GM12878 (cell line): ENCODE measurements at regions not wholly inside any gene's neighbourhood (a gene's known extent, or its start where the extent isn't known, plus 50 kb on each side); places are given as distances from the start of the nearest gene placed in this dataset.

ENCODE experiments used
- ATAC-seq: fragments of 200-7000 bp; cut with Tn5 transposase; 3 replicates; pipeline ENCODE4 v1.9.1; 2020; ENCODE audit warnings: mild to moderate bottlenecking, moderate library complexity
- BruUV-seq: library from RNA; stranded (reverse); fragments of 400-500 nt; replicated peaks from 2 replicates; lab custom pipeline; 2021; lab: Mats Ljungman, UMichigan
- CTCF ChIA-PET: fragments of 300-600 bp; sonication (Branson Sonifier 250); formaldehyde crosslinking; extraction: SDS; loops from one replicate; lab custom pipeline; 2021; ENCODE audit warnings: inconsistent platforms; lab: Yijun Ruan, JAX
- POLR2A ChIA-PET: fragments of 350-600 bp; formaldehyde crosslinking; extraction: SDS; loops from one replicate; lab custom pipeline; 2021; ENCODE audit warnings: inconsistent platforms; lab: Charles Lee
- RAD21 ChIA-PET: fragments of 300-600 bp; sonication (Branson Sonifier 250); formaldehyde crosslinking; loops from one replicate; lab custom pipeline; 2023; ENCODE audit warnings: antibody characterized with exemption; ENCODE audit not compliant: unreplicated experiment; lab: Charles Lee
- SMC1A ChIA-PET: fragments of 300-600 bp; sonication (Branson Sonifier 250); formaldehyde crosslinking; loops from one replicate; lab custom pipeline; 2023; ENCODE audit not compliant: unreplicated experiment, uncharacterized antibody; lab: Charles Lee
- DNase-seq: peaks from one replicate; pipeline ENCODE4 v3.0.0-alpha.2; 2011; ENCODE audit warnings: low read depth, low spot score
- FAIRE-seq: peaks from 3 replicates; lab custom pipeline; 2011; peaks lifted over from hg19 to GRCh38; lab: Jason Lieb, UNC
- H2AFZ ChIP-seq: 2 replicates; pipeline ENCODE4 v1.6.0; 2011; ENCODE audit warnings: low read depth, low read length, control low read depth; ENCODE audit not compliant: control insufficient read depth
- H3K27ac ChIP-seq: 2 replicates; pipeline ENCODE4 v1.5.1; 2011; ENCODE audit warnings: control low read depth; ENCODE audit not compliant: control insufficient read depth, insufficient read depth
- H3K27me3 ChIP-seq, 2 experiments: replicated peaks in 1 of 2; 2 replicates each; pipeline versions ENCODE4 v1.6.0 to v1.6.1; 2011; ENCODE audit warnings: low read length in 1 of 2; ENCODE audit not compliant: control insufficient read depth in 2 of 2, insufficient read depth in 2 of 2
- H3K36me3 ChIP-seq, 2 experiments: 2 replicates each; pipeline ENCODE4 v1.5.1; 2011; ENCODE audit warnings: low read length in 1 of 2; ENCODE audit not compliant: control insufficient read depth in 2 of 2, insufficient read depth in 2 of 2
- H3K4me1 ChIP-seq: 2 replicates; pipeline ENCODE4 v1.6.1; 2011; ENCODE audit warnings: mild to moderate bottlenecking, low read length, moderate library complexity, mixed read lengths; ENCODE audit not compliant: control insufficient read depth, insufficient read depth
- H3K4me2 ChIP-seq: 2 replicates; pipeline ENCODE4 v1.6.0; 2011; ENCODE audit warnings: control low read depth; ENCODE audit not compliant: control insufficient read depth, insufficient read depth
- H3K4me3 ChIP-seq: fragments of 200-600 bp; sonication (generic); 2 replicates; pipeline ENCODE4 v1.5.1; 2016
- H3K79me2 ChIP-seq: 2 replicates; pipeline ENCODE4 v1.6.0; 2011; ENCODE audit warnings: low read length; ENCODE audit not compliant: control insufficient read depth, insufficient read depth
- H3K9ac ChIP-seq: 2 replicates; pipeline ENCODE4 v1.8.0; 2011; ENCODE audit warnings: low read length, control low read depth, mixed read lengths; ENCODE audit not compliant: control insufficient read depth, insufficient read depth
- H3K9me3 ChIP-seq: replicated peaks from 3 replicates; pipeline ENCODE4 v1.5.1; 2011; ENCODE audit warnings: mild to moderate bottlenecking, low read length; ENCODE audit not compliant: control insufficient read depth, insufficient read depth
- H4K20me1 ChIP-seq: 2 replicates; pipeline ENCODE4 v1.6.0; 2011; ENCODE audit not compliant: control insufficient read depth, insufficient read depth
- CEBPB ChIP-seq, 2 experiments: fragments of 150-350 bp in 1 of 2; IDR thresholded peaks; 2 replicates each; pipeline ENCODE4 v1.6.1; 2012 to 2014; ENCODE audit warnings: low read depth in 2 of 2, low read length in 2 of 2, borderline replicate concordance in 1 of 2, inconsistent platforms in 1 of 2
- EP300 ChIP-seq, 2 experiments: fragments of 150-350 bp in 1 of 2; IDR thresholded peaks; 2 replicates each; pipeline ENCODE4 v1.6.1; 2011 to 2012; ENCODE audit warnings: low read depth in 2 of 2, low read length in 2 of 2, borderline replicate concordance in 1 of 2, improper control_type of control experiment in 1 of 2, inconsistent platforms in 1 of 2; ENCODE audit not compliant: control insufficient read depth in 1 of 2
- ESRRA ChIP-seq: IDR thresholded peaks from 2 replicates; pipeline ENCODE4 v1.6.1; 2012; ENCODE audit warnings: mild to moderate bottlenecking, low read length, improper control_type of control experiment
- JUNB ChIP-seq: IDR thresholded peaks from 2 replicates; pipeline ENCODE4 v1.6.1; 2016; ENCODE audit warnings: antibody characterized with exemption, mild to moderate bottlenecking
- MYC ChIP-seq: IDR thresholded peaks from 2 replicates; pipeline ENCODE4 v1.6.1; 2011; ENCODE audit warnings: mild to moderate bottlenecking, low read length, moderate library complexity, inconsistent platforms; ENCODE audit not compliant: insufficient read depth, insufficient replicate concordance, insufficient read length, severe bottlenecking
- NFYA ChIP-seq: IDR thresholded peaks from 2 replicates; pipeline ENCODE4 v1.6.1; 2011; ENCODE audit warnings: low read depth, mild to moderate bottlenecking, low read length, improper control_type of control experiment, borderline replicate concordance
- NR2C2 ChIP-seq: IDR thresholded peaks from 2 replicates; pipeline ENCODE4 v1.6.1; 2011; ENCODE audit warnings: borderline replicate concordance, low read depth; ENCODE audit not compliant: control insufficient read depth, insufficient read length
- SMAD1 ChIP-seq: fragments of 450-650 bp; IDR thresholded peaks from 2 replicates; pipeline ENCODE4 v1.6.1; 2018; ENCODE audit warnings: mild to moderate bottlenecking, low read depth; ENCODE audit not compliant: partially characterized antibody
- SMC3 ChIP-seq: IDR thresholded peaks from 2 replicates; pipeline ENCODE4 v1.6.1; 2011; ENCODE audit warnings: low read length, improper control_type of control experiment, borderline replicate concordance
- SREBF1 ChIP-seq: IDR thresholded peaks from 2 replicates; pipeline ENCODE4 v1.6.1; 2012; ENCODE audit warnings: mild to moderate bottlenecking, low read length
- STAT1 ChIP-seq: fragments of 450-650 bp; conservative IDR thresholded peaks from 2 replicates; pipeline ENCODE4 v1.6.1; 2014; ENCODE audit warnings: antibody characterized with exemption, mild to moderate bottlenecking
- WGBS: methylation state at CpG from one replicate; pipeline ENCODE4 v1.1.6; 2016; ENCODE audit warnings: low lambda C conversion rate; ENCODE audit not compliant: insufficient replicate concordance, insufficient coverage; ENCODE audit errors: missing lambda C conversion rate; 5-methylcytosine and 5-hydroxymethylcytosine counted together
- in situ Hi-C: fragments of 300-500 bp; cut with MboI; formaldehyde crosslinking; loops from 9 replicates; pipeline ENCODE4 v1.14.3; 2018; ENCODE audit warnings: mixed read lengths
- intact Hi-C: fragments of 100-400 bp; cut with micrococcal nuclease; formaldehyde crosslinking; loops from one replicate; pipeline ENCODE4 v1.14.2; 2022; ENCODE audit not compliant: unreplicated experiment
- TF ChIP-seq, protein P1 (sequence below), 3 experiments: IDR thresholded peaks in 2 of 3; conservative IDR thresholded peaks in 1 of 3; 2 replicates each; pipeline ENCODE4 v1.5.1; 2011; ENCODE audit warnings: low read depth in 3 of 3, low read length in 3 of 3, mild to moderate bottlenecking in 3 of 3, control low read depth in 2 of 3, moderate library complexity in 2 of 3, inconsistent platforms in 1 of 3, mixed read lengths in 1 of 3; ENCODE audit not compliant: control insufficient read depth in 2 of 3, insufficient read depth in 1 of 3; ENCODE audit errors: extremely low read depth in 1 of 3

DNA sequence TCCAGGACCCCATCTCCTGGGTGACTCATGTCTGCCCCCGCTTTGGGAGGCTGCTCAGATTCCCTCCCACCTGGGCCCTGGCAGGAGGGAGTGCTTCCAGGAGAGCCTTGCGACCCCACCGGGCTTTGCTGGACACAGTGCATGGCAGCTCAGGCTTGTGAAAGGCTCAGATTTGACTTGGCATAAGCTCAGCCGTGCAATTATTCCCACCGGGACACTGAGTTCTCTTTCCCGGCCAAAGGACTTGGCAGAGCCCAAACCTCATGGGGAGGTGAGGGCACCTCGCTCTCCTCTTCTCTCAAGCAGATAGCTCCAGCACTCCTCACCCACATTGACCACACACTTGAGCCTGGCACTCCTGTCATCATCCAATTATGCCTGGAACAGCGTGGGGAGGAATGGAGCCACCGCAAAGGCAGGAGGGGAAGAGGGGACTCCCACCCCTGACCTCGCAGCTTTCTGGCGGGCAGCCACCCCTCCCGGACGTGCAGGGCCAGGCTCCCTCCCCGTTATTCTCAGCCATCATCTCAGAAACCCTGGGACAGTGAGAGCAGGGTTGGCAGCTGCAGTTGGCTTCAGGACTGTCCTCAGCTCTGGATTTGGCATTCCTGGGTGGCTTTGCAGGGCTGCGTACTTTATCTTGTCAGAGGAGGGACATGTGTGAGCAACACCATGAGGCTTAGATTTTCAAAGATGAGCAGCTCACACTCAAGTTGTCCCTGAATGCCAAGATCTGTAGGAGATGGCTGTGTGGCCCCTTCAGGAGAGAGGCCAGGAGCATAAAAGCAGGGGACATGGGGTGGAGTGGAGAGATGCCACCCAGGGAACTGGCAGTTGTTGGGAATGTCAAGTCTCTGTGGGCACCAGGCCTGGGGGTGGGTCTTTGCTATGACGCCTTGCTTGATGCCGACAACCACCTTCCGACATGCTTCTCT, 306.2 kb downstream of the TEX29 start:
- Histone ChIP-seq H3K79me2 (no peaks in the 10 kb centered on the region), H3K36me3 (no peaks in the 10 kb centered on the region), H3K27ac (no peak overlapping the region), H3K4me1 (no peaks in the 10 kb centered on the region), H3K27me3 (no peaks in the 10 kb centered on the region), H3K4me2 (no peak overlapping the region), H2AFZ (no peak overlapping the region), H3K9me3 (no peaks in the 10 kb centered on the region; the same call in 2 of the 3 replicates), H3K9ac (no peak overlapping the region), H4K20me1 (no peaks in the 10 kb centered on the region), H3K4me3 (no peak overlapping the region)
- no TSS peak for BruUV-seq
- ChIA-PET CTCF (no interaction called here), SMC1A (no interaction called here), RAD21 (no interaction called here), POLR2A (no interaction called here)
- FAIRE-seq (no peak), DNase-seq (no peak), ATAC-seq (no peak)
- TF ChIP-seq, protein P1, sequence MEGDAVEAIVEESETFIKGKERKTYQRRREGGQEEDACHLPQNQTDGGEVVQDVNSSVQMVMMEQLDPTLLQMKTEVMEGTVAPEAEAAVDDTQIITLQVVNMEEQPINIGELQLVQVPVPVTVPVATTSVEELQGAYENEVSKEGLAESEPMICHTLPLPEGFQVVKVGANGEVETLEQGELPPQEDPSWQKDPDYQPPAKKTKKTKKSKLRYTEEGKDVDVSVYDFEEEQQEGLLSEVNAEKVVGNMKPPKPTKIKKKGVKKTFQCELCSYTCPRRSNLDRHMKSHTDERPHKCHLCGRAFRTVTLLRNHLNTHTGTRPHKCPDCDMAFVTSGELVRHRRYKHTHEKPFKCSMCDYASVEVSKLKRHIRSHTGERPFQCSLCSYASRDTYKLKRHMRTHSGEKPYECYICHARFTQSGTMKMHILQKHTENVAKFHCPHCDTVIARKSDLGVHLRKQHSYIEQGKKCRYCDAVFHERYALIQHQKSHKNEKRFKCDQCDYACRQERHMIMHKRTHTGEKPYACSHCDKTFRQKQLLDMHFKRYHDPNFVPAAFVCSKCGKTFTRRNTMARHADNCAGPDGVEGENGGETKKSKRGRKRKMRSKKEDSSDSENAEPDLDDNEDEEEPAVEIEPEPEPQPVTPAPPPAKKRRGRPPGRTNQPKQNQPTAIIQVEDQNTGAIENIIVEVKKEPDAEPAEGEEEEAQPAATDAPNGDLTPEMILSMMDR (IDR thresholded peaks at IDR 0.05 in 2 of 3, conservative IDR thresholded peaks at IDR 0.05 in 1 of 3; ENCODE audit: control insufficient read depth in 2 of 3, extremely low read depth in 1 of 3, insufficient read depth in 1 of 3, low read depth in 3 of 3, low read length in 3 of 3) = no peak
- no peak for TF ChIP-seq NFYA
- no peak for TF ChIP-seq ESRRA
- no peak for TF ChIP-seq CEBPB (IDR thresholded peaks at IDR 0.05; ENCODE audit: borderline replicate concordance in 1 of 2, low read depth in 2 of 2, low read length in 2 of 2)
- no peak for TF ChIP-seq SREBF1
- TF ChIP-seq SMAD1 = no peak
- no peak for TF ChIP-seq SMC3
- no peak for TF ChIP-seq JUNB
- TF ChIP-seq EP300 (IDR thresholded peaks at IDR 0.05; ENCODE audit: borderline replicate concordance in 1 of 2, control insufficient read depth in 1 of 2, low read depth in 2 of 2, low read length in 2 of 2) = no peak
- TF ChIP-seq NR2C2 = no peak
- no peak for TF ChIP-seq MYC
- no peak for TF ChIP-seq STAT1
- intact Hi-C loops = no loop called here
- WGBS = 35% methylated on average over 18 of the region's 18 CpGs
- in situ Hi-C loops = no loop called here
